H1 (cell line): ENCODE measurements at regions not wholly inside any gene's neighbourhood (a gene's known extent, or its start where the extent isn't known, plus 50 kb on each side); places are given as distances from the start of the nearest gene placed in this dataset.

Source experiments
- CTCF ChIA-PET: fragments of 300-600 bp; sonication (Branson Sonifier 250); formaldehyde crosslinking; loops from one replicate; lab custom pipeline; 2021; ENCODE audit not compliant: partially characterized antibody; lab: Charles Lee
- POLR2A ChIA-PET: fragments of 300-600 bp; sonication (Branson Sonifier 250); formaldehyde crosslinking; loops from one replicate; lab custom pipeline; 2021; ENCODE audit warnings: inconsistent platforms; ENCODE audit not compliant: partially characterized antibody; lab: Charles Lee
- DNase-seq, 2 experiments: peaks; one replicate each; pipeline versions ENCODE4 v3.0.0 to v3.0.0-alpha.2; 2010 to 2022; ENCODE audit warnings: low spot score in 2 of 2, low read depth in 1 of 2, mixed read lengths in 1 of 2
- FAIRE-seq: peaks from 2 replicates; lab custom pipeline; 2011; peaks lifted over from hg19 to GRCh38; lab: Jason Lieb, UNC
- H2AFZ ChIP-seq: 2 replicates; pipeline ENCODE4 v1.8.1; 2012; ENCODE audit warnings: low read length, inconsistent platforms
- H2AK5ac ChIP-seq: 2 replicates; pipeline ENCODE4 v1.6.1; 2013; ENCODE audit warnings: low read depth, low read length
- H2BK120ac ChIP-seq: replicated peaks from 2 replicates; pipeline ENCODE3; 2013; ENCODE audit warnings: low read depth, low read length, inconsistent platforms
- H2BK12ac ChIP-seq: 2 replicates; pipeline ENCODE4 v1.6.1; 2013; ENCODE audit warnings: low read depth, low read length
- H2BK15ac ChIP-seq: 2 replicates; pipeline ENCODE4 v1.6.1; 2013; ENCODE audit warnings: low read length
- H2BK20ac ChIP-seq: 2 replicates; pipeline ENCODE4 v1.6.1; 2013; ENCODE audit warnings: low read length
- H2BK5ac ChIP-seq: 2 replicates; pipeline ENCODE4 v1.6.1; 2013; ENCODE audit warnings: low read depth, low read length
- H3K14ac ChIP-seq: 2 replicates; pipeline ENCODE4 v1.6.1; 2013; ENCODE audit warnings: inconsistent platforms; ENCODE audit not compliant: insufficient read length
- H3K18ac ChIP-seq: 2 replicates; pipeline ENCODE4 v1.6.1; 2013; ENCODE audit warnings: low read length; ENCODE audit errors: extremely low read depth
- H3K23ac ChIP-seq: 2 replicates; pipeline ENCODE4 v1.6.1; 2013; ENCODE audit warnings: inconsistent platforms; ENCODE audit not compliant: insufficient read length
- H3K23me2 ChIP-seq: 2 replicates; pipeline ENCODE4 v1.6.1; 2013; ENCODE audit warnings: low read depth, low read length
- H3K27ac ChIP-seq: 2 replicates; pipeline ENCODE4 v1.6.1; 2011; ENCODE audit warnings: low read depth, low read length, inconsistent platforms
- H3K27me3 ChIP-seq, 4 experiments: replicated peaks in 1 of 4; 1 replicate in 1 of 4; 2 replicates in 3 of 4; pipeline versions ENCODE4 v1.6.1 to v1.8.1; 2011 to 2013; ENCODE audit warnings: low read length in 3 of 4, mild to moderate bottlenecking in 3 of 4, inconsistent platforms in 2 of 4, mixed read lengths in 2 of 4, moderate library complexity in 1 of 4; ENCODE audit not compliant: control insufficient read depth in 3 of 4, insufficient read depth in 3 of 4; ENCODE audit errors: extremely low read depth in 1 of 4
- H3K36me3 ChIP-seq, 4 experiments: 2 replicates each; pipeline versions ENCODE4 v1.6.1 to v1.8.1; 2011 to 2013; ENCODE audit warnings: mild to moderate bottlenecking in 4 of 4, low read length in 3 of 4, moderate library complexity in 2 of 4, control low read depth in 1 of 4, inconsistent platforms in 1 of 4; ENCODE audit not compliant: insufficient read depth in 4 of 4, control insufficient read depth in 2 of 4
- H3K4ac ChIP-seq: replicated peaks from 2 replicates; pipeline ENCODE3; 2013; ENCODE audit warnings: low read length, low read depth, mixed read lengths, inconsistent platforms; ENCODE audit not compliant: insufficient read length
- H3K4me1 ChIP-seq, 4 experiments: replicated peaks in 1 of 4; 1 replicate in 1 of 4; 2 replicates in 3 of 4; pipeline versions ENCODE4 v1.6.1 to v1.8.1; 2011 to 2013; ENCODE audit warnings: low read length in 3 of 4, inconsistent platforms in 2 of 4, mixed read lengths in 1 of 4; ENCODE audit not compliant: insufficient read depth in 4 of 4, control insufficient read depth in 3 of 4
- H3K4me2 ChIP-seq, 2 experiments: 2 replicates each; pipeline versions ENCODE4 v1.6.1 to v1.8.1; 2011 to 2013; ENCODE audit warnings: low read depth in 2 of 2, low read length in 2 of 2, control low read depth in 1 of 2, inconsistent platforms in 1 of 2, mild to moderate bottlenecking in 1 of 2; ENCODE audit not compliant: insufficient read depth in 1 of 2
- H3K4me3 ChIP-seq, 4 experiments: fragments of 200-600, 300-600 bp in 1 of 4; sonication (generic), shearing (Covaris generic), sonication (Bioruptor Twin) in 1 of 4; 2 replicates each; pipeline versions ENCODE4 v1.5.1 to v1.8.1; 2011 to 2016; ENCODE audit warnings: low read length in 4 of 4, low read depth in 3 of 4, control low read depth in 2 of 4, inconsistent platforms in 2 of 4, mild to moderate bottlenecking in 2 of 4, mixed read lengths in 1 of 4, moderate library complexity in 1 of 4; ENCODE audit not compliant: insufficient read depth in 2 of 4; ENCODE audit errors: extremely low read depth in 1 of 4
- H3K56ac ChIP-seq: replicated peaks from 2 replicates; pipeline ENCODE3; 2013; ENCODE audit warnings: low read depth, mild to moderate bottlenecking, mixed read lengths, low read length, inconsistent platforms; ENCODE audit not compliant: insufficient read length
- H3K79me1 ChIP-seq: 2 replicates; pipeline ENCODE4 v1.6.1; 2013; ENCODE audit warnings: low read depth, low read length, control low read depth
- H3K79me2 ChIP-seq, 2 experiments: 2 replicates each; pipeline versions ENCODE4 v1.6.1 to v1.8.1; 2012 to 2013; ENCODE audit warnings: low read length in 2 of 2, mild to moderate bottlenecking in 2 of 2, inconsistent platforms in 1 of 2; ENCODE audit not compliant: insufficient read depth in 2 of 2, control insufficient read depth in 1 of 2
- H3K9ac ChIP-seq, 4 experiments: replicated peaks in 1 of 4; 1 replicate in 1 of 4; 2 replicates in 3 of 4; pipeline versions ENCODE4 v1.6.1 to v1.8.1; 2011 to 2013; ENCODE audit warnings: low read depth in 3 of 4, low read length in 3 of 4, control low read depth in 2 of 4, mild to moderate bottlenecking in 2 of 4, moderate library complexity in 2 of 4, inconsistent platforms in 1 of 4; ENCODE audit errors: extremely low read depth in 1 of 4
- H3K9me3 ChIP-seq, 2 experiments: 2 replicates each; pipeline versions ENCODE4 v1.6.1 to v1.8.1; 2012 to 2013; ENCODE audit warnings: mild to moderate bottlenecking in 2 of 2, moderate library complexity in 2 of 2, control low read depth in 1 of 2, inconsistent platforms in 1 of 2, low read depth in 1 of 2, low read length in 1 of 2, mixed read lengths in 1 of 2; ENCODE audit not compliant: insufficient read depth in 2 of 2
- H4K20me1 ChIP-seq, 2 experiments: replicated peaks in 1 of 2; 2 replicates each; pipeline versions ENCODE3 to v1.8.1; 2011 to 2013; ENCODE audit warnings: inconsistent platforms in 2 of 2, low read length in 2 of 2, mild to moderate bottlenecking in 1 of 2; ENCODE audit not compliant: insufficient read depth in 2 of 2, control insufficient read depth in 1 of 2
- H4K5ac ChIP-seq: 2 replicates; pipeline ENCODE4 v1.6.1; 2013; ENCODE audit warnings: low read length, low read depth, mixed read lengths, inconsistent platforms; ENCODE audit not compliant: insufficient read length
- H4K8ac ChIP-seq: 2 replicates; pipeline ENCODE4 v1.8.0; 2013; ENCODE audit warnings: mild to moderate bottlenecking, moderate library complexity, low read length, inconsistent platforms; ENCODE audit not compliant: insufficient read depth; ENCODE audit errors: extremely low read depth
- H4K91ac ChIP-seq: replicated peaks from 2 replicates; pipeline ENCODE3; 2013; ENCODE audit warnings: low read length, mixed read lengths, inconsistent platforms; ENCODE audit not compliant: insufficient read length
- POU5F1 ChIP-seq: IDR thresholded peaks from 2 replicates; pipeline ENCODE4 v1.6.1; 2011; ENCODE audit warnings: low read depth, mild to moderate bottlenecking, low read length, moderate library complexity
- SIN3A ChIP-seq, 2 experiments: IDR thresholded peaks in 1 of 2; conservative IDR thresholded peaks in 1 of 2; 2 replicates each; pipeline ENCODE4 v1.6.1; 2011 to 2012; ENCODE audit warnings: low read length in 2 of 2, improper control_type of control experiment in 1 of 2, low read depth in 1 of 2, mild to moderate bottlenecking in 1 of 2
- WGBS, 2 experiments: shearing (Covaris generic) in 1 of 2; methylation state at CpG; one replicate each; pipeline versions ENCODE4 v1.1.6 to v1.1.7; 2013 to 2015; ENCODE audit warnings: low lambda C conversion rate in 2 of 2, mixed read lengths in 2 of 2, inconsistent platforms in 1 of 2, low coverage in 1 of 2, missing lambda C conversion rate in 1 of 2; ENCODE audit not compliant: insufficient replicate concordance in 2 of 2, insufficient coverage in 1 of 2, insufficient read length in 1 of 2; ENCODE audit errors: extremely low coverage in 1 of 2, missing lambda C conversion rate in 1 of 2; 5-methylcytosine and 5-hydroxymethylcytosine counted together

DNA sequence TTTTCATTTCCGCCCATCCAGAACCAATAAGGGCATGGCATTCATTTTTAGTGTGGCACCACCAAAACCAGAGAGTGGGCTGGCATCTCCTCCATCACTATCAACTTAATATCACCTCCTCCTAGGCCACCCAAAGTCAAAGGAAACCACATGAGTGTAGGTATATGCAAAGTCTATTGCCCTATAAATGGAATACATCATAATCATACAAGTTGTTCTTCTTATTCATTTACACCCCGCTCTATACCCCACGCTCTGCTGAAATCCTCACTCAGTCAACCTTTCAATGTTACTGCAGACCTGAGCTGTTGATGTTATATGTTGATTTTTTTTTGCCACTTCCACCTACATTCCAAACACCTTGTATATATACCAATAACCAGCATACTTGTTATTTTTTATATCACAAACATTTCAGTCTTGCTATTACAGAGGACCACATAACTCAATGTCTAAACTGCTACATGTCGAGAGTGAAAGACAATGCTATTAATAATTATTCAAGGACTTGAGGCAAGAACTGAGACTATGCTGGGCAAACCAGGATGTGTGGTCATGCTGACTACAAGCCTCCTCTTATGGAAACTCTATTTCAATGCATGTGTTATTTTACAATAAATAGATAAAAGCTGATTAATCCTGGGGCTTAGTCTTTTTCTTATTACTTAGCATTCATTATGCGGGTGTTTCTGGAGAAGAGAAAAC lies 466.5 kb upstream of the ID2 start:
- Histone ChIP-seq H3K4me3 (no peak overlapping the region), H3K79me2 (no peaks in the 10 kb centered on the region), H2BK5ac (no peak overlapping the region), H3K27me3 (no peaks in the 10 kb centered on the region), H3K23me2 (no peaks in the 10 kb centered on the region), H2BK20ac (no peak overlapping the region), H3K79me1 (no peaks in the 10 kb centered on the region), H3K27ac (no peak overlapping the region), H3K23ac (no peak overlapping the region), H2AFZ (no peak overlapping the region), H3K14ac (no peak overlapping the region), H3K9ac (no peak overlapping the region), H4K5ac (no peak overlapping the region), H4K8ac (no peak overlapping the region), H2BK120ac (no peak overlapping the region), H2BK15ac (no peak overlapping the region), H3K36me3 (no peaks in the 10 kb centered on the region), H4K91ac (no peak overlapping the region), H4K20me1 (no peaks in the 10 kb centered on the region), H3K4me1 (peaks cover 4 to 10% (median 6%) of the 10 kb centered on the region in 4 experiments; a peak in 5 of 7 replicates), H3K18ac (no peak overlapping the region), H3K4me2 (no peak overlapping the region), H2AK5ac (no peak overlapping the region), H3K56ac (no peak overlapping the region), H3K4ac (no peak overlapping the region), H2BK12ac (no peak overlapping the region), H3K9me3 (no peaks in the 10 kb centered on the region)
- 93% methylated on average over 5 of the region's 5 CpGs; no CpG with 5 or more reads in 1 of the 2 experiments for WGBS, 2 experiments
- TF ChIP-seq SIN3A (conservative IDR thresholded peaks at IDR 0.05 in 1 of 2, IDR thresholded peaks at IDR 0.05 in 1 of 2; ENCODE audit: low read depth in 1 of 2, low read length in 2 of 2) (no peak), POU5F1 (no peak)
- FAIRE-seq (no peak), DNase-seq (no peak)
- ChIA-PET POLR2A (no interaction called here), CTCF (no interaction called here)
